ENCODE measurements at regions not wholly inside any gene's neighbourhood (a gene's known extent, or its start where the extent isn't known, plus 50 kb on each side); places are given as distances from the start of the nearest gene placed in this dataset.
"Not testable (repeated sequence)": the region's sequence is repeated elsewhere in the genome, so short reads cannot be mapped to it uniquely, and the experiment has no call there.

DNA sequence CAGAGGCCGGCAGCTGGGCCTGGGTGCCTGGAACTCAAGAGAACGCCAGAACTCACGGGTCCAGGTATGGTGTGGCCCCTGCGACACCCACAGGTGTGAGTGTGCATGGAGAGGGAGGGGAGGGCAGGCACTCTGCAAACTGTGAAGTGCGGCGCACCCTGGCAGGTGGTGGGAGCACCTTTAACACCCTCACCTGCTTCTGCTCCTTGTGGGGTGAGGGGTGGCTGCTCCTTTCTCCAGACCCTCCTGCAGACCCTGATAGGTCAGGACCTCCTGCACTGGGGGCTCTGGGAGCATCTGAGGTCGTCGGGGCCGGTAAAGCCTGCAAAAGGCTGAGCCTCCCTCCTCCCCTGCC, 324.7 kb upstream of the SFSWAP start:
- no peak for DNase-seq
- H3K27ac Mint-ChIP-seq, result no peak overlapping the region

DNA sequence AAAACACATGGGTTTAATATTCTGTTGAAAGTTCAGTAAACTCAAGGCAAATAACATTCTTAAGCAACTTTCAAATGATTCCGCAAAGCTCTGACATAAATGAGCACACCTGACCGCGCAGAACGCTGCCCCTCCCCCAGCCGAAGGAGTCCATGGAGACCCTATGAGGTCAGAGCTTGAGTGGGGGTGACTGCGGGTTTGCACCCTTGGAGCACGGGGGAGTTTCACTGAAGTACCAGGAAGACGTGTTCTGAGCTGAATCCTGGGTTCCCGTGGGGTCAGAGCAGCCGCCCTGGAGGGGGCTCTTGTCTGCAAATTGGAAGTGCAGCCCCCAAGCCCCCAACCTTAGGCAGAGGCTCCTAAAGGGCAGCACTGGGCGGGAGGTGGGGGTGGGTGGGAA, 324.1 kb upstream of the SFSWAP start:
- no peak for DNase-seq
- TF ChIP-seq, protein P1, sequence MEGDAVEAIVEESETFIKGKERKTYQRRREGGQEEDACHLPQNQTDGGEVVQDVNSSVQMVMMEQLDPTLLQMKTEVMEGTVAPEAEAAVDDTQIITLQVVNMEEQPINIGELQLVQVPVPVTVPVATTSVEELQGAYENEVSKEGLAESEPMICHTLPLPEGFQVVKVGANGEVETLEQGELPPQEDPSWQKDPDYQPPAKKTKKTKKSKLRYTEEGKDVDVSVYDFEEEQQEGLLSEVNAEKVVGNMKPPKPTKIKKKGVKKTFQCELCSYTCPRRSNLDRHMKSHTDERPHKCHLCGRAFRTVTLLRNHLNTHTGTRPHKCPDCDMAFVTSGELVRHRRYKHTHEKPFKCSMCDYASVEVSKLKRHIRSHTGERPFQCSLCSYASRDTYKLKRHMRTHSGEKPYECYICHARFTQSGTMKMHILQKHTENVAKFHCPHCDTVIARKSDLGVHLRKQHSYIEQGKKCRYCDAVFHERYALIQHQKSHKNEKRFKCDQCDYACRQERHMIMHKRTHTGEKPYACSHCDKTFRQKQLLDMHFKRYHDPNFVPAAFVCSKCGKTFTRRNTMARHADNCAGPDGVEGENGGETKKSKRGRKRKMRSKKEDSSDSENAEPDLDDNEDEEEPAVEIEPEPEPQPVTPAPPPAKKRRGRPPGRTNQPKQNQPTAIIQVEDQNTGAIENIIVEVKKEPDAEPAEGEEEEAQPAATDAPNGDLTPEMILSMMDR (IDR thresholded peaks at IDR 0.05), result no peak
- Mint-ChIP-seq H3K4me3 (no peak overlapping the region), H3K27ac (no peak overlapping the region), H3K27me3 (ENCODE audit: insufficient read depth) (peaks cover 2% of the 10 kb centered on the region; the same call in 1 of the 2 replicates), H3K36me3 (ENCODE audit: low read depth) (peaks cover 4% of the 10 kb centered on the region; the same call in 1 of the 2 replicates), H3K9me3 (peaks cover 23% of the 10 kb centered on the region), H3K4me1 (ENCODE audit: low read depth) (no peaks in the 10 kb centered on the region)

More for the DNA sequence above, 324.7 kb upstream of the SFSWAP start:
- Mint-ChIP-seq H3K36me3 (ENCODE audit: low read depth) (peaks cover 4% of the 10 kb centered on the region; the same call in 1 of the 2 replicates), H3K27me3 (ENCODE audit: insufficient read depth) (peaks cover 2% of the 10 kb centered on the region; the same call in 1 of the 2 replicates), H3K4me3 (no peak overlapping the region), H3K4me1 (ENCODE audit: low read depth) (no peaks in the 10 kb centered on the region), H3K9me3 (peaks cover 19% of the 10 kb centered on the region)
- TF ChIP-seq, protein P1 (IDR thresholded peaks at IDR 0.05), result no peak

DNA sequence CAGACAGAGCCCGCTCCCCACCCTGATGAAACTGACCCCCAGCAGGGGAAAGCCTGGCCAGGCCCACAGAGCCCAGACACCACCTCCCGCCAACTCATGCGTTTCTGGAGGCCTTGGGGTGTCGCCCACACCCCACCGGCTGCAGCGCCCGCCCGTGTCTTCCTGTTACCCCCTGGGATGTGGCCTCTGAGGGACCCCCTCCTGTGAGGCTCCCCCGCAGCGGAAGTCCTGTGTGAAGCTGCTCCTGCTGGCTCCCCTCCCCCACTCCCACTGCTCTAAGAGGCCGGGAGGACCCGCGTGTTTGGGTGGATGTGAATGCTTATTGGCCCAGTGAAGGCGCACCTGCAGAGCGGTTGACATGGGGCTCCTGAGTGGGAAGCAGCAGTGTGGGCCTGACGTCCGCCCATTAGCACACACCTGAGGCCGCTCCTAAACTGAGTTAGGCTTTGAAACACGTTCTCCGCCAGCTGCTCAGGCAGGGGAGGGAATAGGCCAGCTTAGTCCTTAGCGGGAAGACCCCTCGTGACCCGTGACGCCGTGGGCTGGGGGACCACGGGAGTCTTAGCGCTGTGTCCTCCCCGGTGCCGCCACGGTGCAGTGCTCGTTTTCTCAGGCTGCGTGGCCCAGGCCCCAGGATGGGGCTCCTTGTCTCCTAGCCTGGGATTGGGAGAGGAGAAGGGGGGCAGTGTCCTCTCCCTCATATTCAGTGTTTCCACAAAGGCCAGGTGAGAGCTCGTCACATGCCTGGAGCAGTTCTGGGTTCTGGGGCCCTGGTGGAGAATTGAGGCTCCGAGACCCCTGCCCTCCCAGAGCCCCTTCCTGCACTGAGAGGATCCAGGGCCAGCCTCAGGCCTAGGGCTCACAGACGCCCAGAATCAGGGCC, 323.4 kb upstream of the SFSWAP start:
- TF ChIP-seq, protein P1 (IDR thresholded peaks at IDR 0.05), result no peak
- H3K4me1 Mint-ChIP-seq (ENCODE audit: low read depth), result no peaks in the 10 kb centered on the region
- H3K27me3 Mint-ChIP-seq (ENCODE audit: insufficient read depth), result peaks cover 2% of the 10 kb centered on the region; the same call in 1 of the 2 replicates
- H3K4me3 Mint-ChIP-seq, result no peak overlapping the region
- no peak for DNase-seq
- peaks cover 28% of the 10 kb centered on the region for H3K9me3 Mint-ChIP-seq
- H3K27ac Mint-ChIP-seq, result no peak overlapping the region
- peaks cover 4% of the 10 kb centered on the region; the same call in 1 of the 2 replicates for H3K36me3 Mint-ChIP-seq (ENCODE audit: low read depth)

DNA sequence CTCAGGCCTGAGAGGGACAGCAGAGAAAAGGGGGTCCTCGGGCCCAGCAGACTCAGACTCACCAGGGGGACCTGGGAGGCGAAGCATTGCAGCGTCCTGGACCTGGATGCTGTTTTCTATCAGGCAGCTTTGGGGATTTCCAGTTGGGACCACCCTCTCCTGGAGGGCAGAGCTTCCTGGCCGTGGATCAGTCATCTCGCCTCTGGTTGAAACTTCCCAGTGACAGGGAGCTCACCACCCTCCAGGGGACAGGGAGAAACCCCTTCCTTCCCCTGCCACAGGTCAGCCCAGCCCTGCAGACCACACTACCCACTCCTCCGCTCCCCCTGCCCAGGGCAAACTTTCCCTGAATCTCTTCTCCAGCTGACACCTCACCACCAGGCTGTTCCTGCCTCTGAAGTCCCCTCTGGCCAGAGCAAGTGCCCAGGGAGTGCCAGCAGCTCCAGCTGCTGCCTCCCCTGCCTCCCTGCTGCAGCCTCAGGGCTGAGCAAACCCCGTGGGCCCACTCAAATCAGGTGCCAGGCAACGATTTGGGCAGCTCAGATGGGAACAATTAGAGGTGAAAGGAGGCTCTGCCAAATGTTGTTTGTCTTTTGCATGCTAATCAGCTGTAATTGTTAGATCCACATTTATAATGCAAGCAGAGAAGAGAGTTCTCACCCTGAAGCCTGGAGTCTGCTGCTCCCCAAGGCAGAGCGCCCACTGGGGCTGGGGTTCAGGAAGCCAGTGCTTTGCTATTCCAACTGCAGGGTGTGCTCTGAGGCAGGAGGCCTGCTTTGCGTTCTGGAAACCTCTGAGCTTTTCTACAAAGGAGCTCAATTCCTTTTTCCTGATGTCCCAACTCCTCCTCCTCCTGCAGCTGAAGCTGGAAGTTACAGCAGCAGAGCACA, 322.5 kb upstream of the SFSWAP start:
- not testable (repeated sequence) for H3K4me1 Mint-ChIP-seq (ENCODE audit: low read depth)

DNA sequence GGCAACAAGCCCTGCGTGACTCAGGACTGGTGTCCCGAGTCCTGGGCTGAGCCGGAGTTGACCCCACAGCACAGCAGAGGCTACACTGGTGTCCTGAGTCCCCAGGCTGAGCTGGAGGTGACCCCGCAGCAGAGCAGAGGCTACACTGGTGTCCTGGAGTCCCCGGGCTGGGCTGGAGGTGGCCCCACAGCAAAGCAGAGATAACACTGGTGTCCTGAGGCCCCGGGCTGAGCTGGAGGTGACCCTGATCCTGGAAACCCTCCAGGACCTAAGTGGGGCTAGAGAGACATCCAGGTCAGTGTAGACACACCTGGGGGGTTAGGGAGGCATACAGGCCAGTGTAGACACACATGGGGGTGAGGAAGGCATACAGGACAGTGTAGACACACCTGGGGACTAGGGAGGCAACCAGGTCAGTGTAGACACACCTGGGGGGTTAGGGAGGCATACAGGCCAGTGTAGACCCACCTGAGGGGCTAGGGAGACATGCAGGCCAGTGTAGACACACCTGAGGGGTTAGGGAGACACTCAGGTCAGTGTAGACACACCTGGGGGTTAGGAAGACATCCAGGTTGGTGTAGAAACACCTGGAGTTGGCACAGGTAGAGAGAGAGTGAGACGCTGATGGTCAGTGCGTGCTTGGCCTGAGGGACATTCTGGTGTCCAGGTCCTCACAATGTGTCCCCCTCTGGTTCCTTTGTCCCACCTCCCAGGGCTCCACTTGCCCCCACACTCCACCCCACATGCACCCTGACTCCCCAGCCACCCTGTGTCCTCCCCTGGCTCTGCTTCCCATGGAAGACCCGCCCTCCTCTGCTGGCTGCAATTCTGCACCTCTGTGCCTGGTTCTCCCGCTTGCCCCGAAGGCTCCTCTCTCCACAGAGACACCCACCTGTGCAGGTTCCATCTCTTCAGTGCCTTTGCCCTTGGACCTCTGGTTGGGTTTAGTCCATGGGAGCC, 321.6 kb upstream of the SFSWAP start:
- Mint-ChIP-seq H3K9me3 (peaks cover 27% of the 10 kb centered on the region), H3K4me3 (no peak overlapping the region), H3K27me3 (ENCODE audit: insufficient read depth) (peaks cover 2% of the 10 kb centered on the region; the same call in 1 of the 2 replicates), H3K27ac (no peak overlapping the region), H3K36me3 (ENCODE audit: low read depth) (peaks cover 4% of the 10 kb centered on the region; the same call in 1 of the 2 replicates), H3K4me1 (ENCODE audit: low read depth) (no peaks in the 10 kb centered on the region)
- no peak for DNase-seq
- TF ChIP-seq, protein P1 (IDR thresholded peaks at IDR 0.05), result no peak

More for the DNA sequence above, 322.5 kb upstream of the SFSWAP start:
- not testable (repeated sequence) for H3K36me3 Mint-ChIP-seq (ENCODE audit: low read depth); H3K27me3 Mint-ChIP-seq (ENCODE audit: insufficient read depth); H3K27ac Mint-ChIP-seq; H3K4me3 Mint-ChIP-seq; DNase-seq
- H3K9me3 Mint-ChIP-seq, result peaks cover 24% of the 10 kb centered on the region
